ENCODE measurements at regions not wholly inside any gene's neighbourhood (a gene's known extent, or its start where the extent isn't known, plus 50 kb on each side); places are given as distances from the start of the nearest gene placed in this dataset. TPM values are rescaled to one million over a fixed set of nuclear protein-coding genes. Genes with fewer than 3 reads are reported as not detected.
"Not testable (repeated sequence)": the region's sequence is repeated elsewhere in the genome, so short reads cannot be mapped to it uniquely, and the experiment has no call there.

DNA sequence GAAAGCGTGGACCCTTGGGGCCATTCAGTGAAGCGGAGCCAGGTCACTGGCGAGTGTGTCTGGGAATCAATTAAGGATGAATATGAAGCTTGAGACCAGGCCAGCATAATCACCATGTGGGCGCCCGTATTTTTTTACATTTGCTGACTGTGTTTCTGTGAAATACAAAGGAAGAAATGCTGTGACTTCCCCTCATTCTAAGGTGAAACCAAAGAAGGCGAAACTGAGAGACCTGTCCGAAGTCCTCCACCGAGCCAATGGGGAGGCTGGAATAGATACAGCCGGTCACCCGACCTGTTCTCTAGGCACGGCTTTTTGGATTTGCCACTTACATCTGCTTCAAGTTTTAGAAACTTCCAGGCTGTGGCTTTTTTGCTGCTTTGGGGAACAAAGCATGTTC lies 59.3 kb upstream of the DRD5 start:
- H4K20me1 ChIP-seq (ENCODE audit: control insufficient read depth, insufficient read depth, insufficient read length); H3K4me1 ChIP-seq (ENCODE audit: insufficient read depth, low read length); H2AK5ac ChIP-seq (ENCODE audit: insufficient read length, low read length); H3K79me2 ChIP-seq (ENCODE audit: insufficient read depth, low read length); H3K27me3 ChIP-seq (ENCODE audit: insufficient read depth, low read length); H3K4me3 Mint-ChIP-seq; H3K23me2 ChIP-seq (ENCODE audit: insufficient read length, low read depth, low read length, poor library complexity, severe bottlenecking); H4K8ac ChIP-seq (replicated peaks; ENCODE audit: insufficient read length, low read depth, low read length); H3K27ac Mint-ChIP-seq; H4K5ac ChIP-seq (ENCODE audit: insufficient read length, low read depth, low read length); H2BK120ac ChIP-seq (ENCODE audit: low read depth, low read length, poor library complexity, severe bottlenecking); H3K27me3 Mint-ChIP-seq (ENCODE audit: low read depth); H4K91ac ChIP-seq (ENCODE audit: insufficient read length, low read depth, low read length); H2AFZ ChIP-seq (ENCODE audit: low read length); H3K18ac ChIP-seq (ENCODE audit: insufficient read length, low read depth, low read length); H2BK20ac ChIP-seq (ENCODE audit: low read depth, low read length, poor library complexity, severe bottlenecking); H3K27ac ChIP-seq (ENCODE audit: insufficient read length, low read depth, low read length); H2BK12ac ChIP-seq (ENCODE audit: insufficient read length, low read depth, low read length); H3K79me1 ChIP-seq (ENCODE audit: insufficient read depth, low read depth, low read length, poor library complexity, severe bottlenecking); H2BK15ac ChIP-seq (ENCODE audit: low read depth, low read length); H2BK5ac ChIP-seq (ENCODE audit: insufficient read length, low read length); H3K23ac ChIP-seq (ENCODE audit: insufficient read length, low read depth, low read length); H3K36me3 Mint-ChIP-seq (ENCODE audit: insufficient read depth in 1 of 3, low read depth in 3 of 3); H3K4me2 ChIP-seq (ENCODE audit: insufficient read depth, insufficient read length, low read length); H3K4ac ChIP-seq (ENCODE audit: low read depth, low read length); H3K14ac ChIP-seq (ENCODE audit: insufficient read depth, low read length); DNase-seq; H3K9ac ChIP-seq (ENCODE audit: extremely low read depth, insufficient read length, low read length); H3K9me3 Mint-ChIP-seq; H3T11ph ChIP-seq (ENCODE audit: low read length); H3K4me1 Mint-ChIP-seq; H3K56ac ChIP-seq (ENCODE audit: insufficient read length, low read depth, low read length); H3K9me3 ChIP-seq (ENCODE audit: control insufficient read depth, low read depth, low read length): not testable (repeated sequence)
- WGBS (ENCODE audit: extremely low coverage, insufficient read length, low lambda C conversion rate): no CpG with 5 or more reads among the region's 11 CpGs

Small RNA genes in the stretch of these regions (microRNA-seq; reads per million reads assigned to microRNA genes)
- not detected for gene MIR548I2 (ENCODE audit: borderline microRNAs expressed)

All from H9 (cell line).